ENCODE measurements at regions not wholly inside any gene's neighbourhood (a gene's known extent, or its start where the extent isn't known, plus 50 kb on each side); places are given as distances from the start of the nearest gene placed in this dataset.

- CTCF ChIA-PET: interaction anchor here (0.7 kb wide), 1 partner anchor 1082 kb away, joined by 3 read pairs; no protein-coding TSS in a partner anchor
- Histone ChIP-seq H3K36me3 (ENCODE audit: control insufficient read depth in 2 of 2, insufficient read depth in 1 of 2, low read length in 2 of 2) (no peaks in the 10 kb centered on the region), H3K4me3 (ENCODE audit: low read depth, low read length) (no peak overlapping the region), H3K4me1 (ENCODE audit: control insufficient read depth, insufficient read depth, low read length) (no peaks in the 10 kb centered on the region), H3K27ac (ENCODE audit: extremely low read depth, low read depth, low read length) (no peak overlapping the region), H3K9me3 (ENCODE audit: control insufficient read depth, insufficient read depth, low read depth, low read length) (no peaks in the 10 kb centered on the region)
- POLR2A ChIA-PET: no interaction called here
- TF ChIP-seq, protein P1, sequence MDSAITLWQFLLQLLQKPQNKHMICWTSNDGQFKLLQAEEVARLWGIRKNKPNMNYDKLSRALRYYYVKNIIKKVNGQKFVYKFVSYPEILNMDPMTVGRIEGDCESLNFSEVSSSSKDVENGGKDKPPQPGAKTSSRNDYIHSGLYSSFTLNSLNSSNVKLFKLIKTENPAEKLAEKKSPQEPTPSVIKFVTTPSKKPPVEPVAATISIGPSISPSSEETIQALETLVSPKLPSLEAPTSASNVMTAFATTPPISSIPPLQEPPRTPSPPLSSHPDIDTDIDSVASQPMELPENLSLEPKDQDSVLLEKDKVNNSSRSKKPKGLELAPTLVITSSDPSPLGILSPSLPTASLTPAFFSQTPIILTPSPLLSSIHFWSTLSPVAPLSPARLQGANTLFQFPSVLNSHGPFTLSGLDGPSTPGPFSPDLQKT (IDR thresholded peaks at IDR 0.05; ENCODE audit: borderline replicate concordance, low read depth, low read length): no peak
- no peak for TF ChIP-seq ZNF571 (tag by site-specific recombination; IDR thresholded peaks at IDR 0.05)
- no peak for TF ChIP-seq PRDM10 (tag by site-specific recombination; IDR thresholded peaks at IDR 0.05)
Observed at GRCh38 chr12:76246611-76247010, 101.6 kb downstream of the BBS10 start.

DNA sequence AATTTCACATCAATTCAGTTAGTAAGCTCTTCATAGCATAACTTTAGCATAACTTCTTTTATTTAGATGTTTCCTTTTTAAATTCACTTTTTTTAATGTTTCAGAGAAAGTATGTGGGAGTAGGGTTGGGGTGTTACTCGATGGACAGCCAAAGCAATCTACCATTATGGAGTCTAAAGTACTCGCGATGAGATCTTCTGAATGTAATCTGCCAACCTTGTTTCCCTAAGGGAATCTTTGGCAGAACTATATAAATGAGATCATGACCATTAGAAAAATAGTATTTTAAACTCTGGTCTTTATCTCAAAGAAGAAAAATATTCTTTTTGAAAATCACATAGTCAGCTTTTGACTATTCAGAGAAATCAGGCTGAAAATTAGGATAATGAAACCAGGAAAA is 103.9 kb downstream of the BBS10 start:
- POLR2A ChIA-PET: no interaction called here
- H3K9me3 ChIP-seq (ENCODE audit: control insufficient read depth, insufficient read depth, low read depth, low read length): no peaks in the 10 kb centered on the region
- CTCF ChIA-PET: no interaction called here
- H3K4me1 ChIP-seq (ENCODE audit: control insufficient read depth, insufficient read depth, low read length): no peaks in the 10 kb centered on the region
- H3K4me3 ChIP-seq (ENCODE audit: low read depth, low read length): no peak overlapping the region
- H3K27ac ChIP-seq (ENCODE audit: extremely low read depth, low read depth, low read length): no peak overlapping the region
- H3K36me3 ChIP-seq (ENCODE audit: control insufficient read depth in 2 of 2, insufficient read depth in 1 of 2, low read length in 2 of 2): no peaks in the 10 kb centered on the region
- no peak for TF ChIP-seq ZNF223 (tag by site-specific recombination; IDR thresholded peaks at IDR 0.05)
- no peak for TF ChIP-seq ZBTB1 (tag by site-specific recombination; IDR thresholded peaks at IDR 0.05)
- TF ChIP-seq TRIM28 (IDR thresholded peaks at IDR 0.05; ENCODE audit: borderline replicate concordance, low read length): no peak
- TF ChIP-seq KLF8 (tag by site-specific recombination; IDR thresholded peaks at IDR 0.05): no peak
- no peak for TF ChIP-seq ZBTB21 (tag by site-specific recombination; IDR thresholded peaks at IDR 0.05)

DNA sequence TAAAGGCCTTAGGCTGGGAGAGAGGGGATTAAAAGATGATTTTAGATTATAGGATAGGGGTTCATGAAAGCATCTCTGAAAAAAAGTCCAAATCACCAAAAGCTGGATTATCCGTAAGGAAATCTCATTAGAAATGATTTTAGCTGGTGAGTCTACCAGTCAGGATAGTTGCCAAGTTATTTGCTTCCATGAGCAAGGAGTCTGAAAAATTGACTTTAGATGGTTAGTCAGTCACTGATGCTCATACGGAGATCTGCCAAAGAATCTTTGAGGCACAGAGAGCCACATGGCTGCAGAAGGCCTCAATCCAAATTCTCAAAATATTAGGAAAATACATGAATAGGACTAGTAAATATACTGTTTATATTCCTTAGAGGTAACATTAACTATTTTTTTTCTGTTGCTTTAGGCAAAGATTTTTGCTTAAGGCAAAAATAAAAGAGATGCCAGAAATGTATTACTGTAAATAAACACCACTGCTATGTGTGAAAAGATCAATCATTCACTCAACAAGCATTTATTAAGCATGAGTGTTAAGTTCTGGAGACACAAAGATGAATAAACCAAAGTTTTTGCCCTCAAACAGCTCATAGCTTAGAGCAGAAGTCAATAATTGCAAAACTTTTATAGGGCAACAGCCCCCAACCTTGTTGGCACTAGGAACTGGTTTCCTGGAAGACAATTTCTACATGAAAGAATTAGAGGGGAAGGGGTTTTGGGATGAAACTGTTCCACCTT is 105.2 kb downstream of the BBS10 start:
- TF ChIP-seq ZBTB20 (tag by site-specific recombination; IDR thresholded peaks at IDR 0.05) (no peak), ZNF174 (tag by site-specific recombination; IDR thresholded peaks at IDR 0.05) (no peak), ZNF76 (tag by site-specific recombination; IDR thresholded peaks at IDR 0.05; ENCODE audit: borderline replicate concordance, low read depth) (no peak), ZNF16 (tag by site-specific recombination; IDR thresholded peaks at IDR 0.05; ENCODE audit: low read depth) (no peak)
- TF ChIP-seq, protein P2, sequence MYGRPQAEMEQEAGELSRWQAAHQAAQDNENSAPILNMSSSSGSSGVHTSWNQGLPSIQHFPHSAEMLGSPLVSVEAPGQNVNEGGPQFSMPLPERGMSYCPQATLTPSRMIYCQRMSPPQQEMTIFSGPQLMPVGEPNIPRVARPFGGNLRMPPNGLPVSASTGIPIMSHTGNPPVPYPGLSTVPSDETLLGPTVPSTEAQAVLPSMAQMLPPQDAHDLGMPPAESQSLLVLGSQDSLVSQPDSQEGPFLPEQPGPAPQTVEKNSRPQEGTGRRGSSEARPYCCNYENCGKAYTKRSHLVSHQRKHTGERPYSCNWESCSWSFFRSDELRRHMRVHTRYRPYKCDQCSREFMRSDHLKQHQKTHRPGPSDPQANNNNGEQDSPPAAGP (tag by site-specific recombination; IDR thresholded peaks at IDR 0.05): no peak
- Histone ChIP-seq H3K4me3 (ENCODE audit: low read depth, low read length) (no peak overlapping the region), H3K27ac (ENCODE audit: extremely low read depth, low read depth, low read length) (no peak overlapping the region), H3K4me1 (ENCODE audit: control insufficient read depth, insufficient read depth, low read length) (no peaks in the 10 kb centered on the region), H3K9me3 (ENCODE audit: control insufficient read depth, insufficient read depth, low read depth, low read length) (no peaks in the 10 kb centered on the region), H3K36me3 (ENCODE audit: control insufficient read depth in 2 of 2, insufficient read depth in 1 of 2, low read length in 2 of 2) (no peaks in the 10 kb centered on the region)
- ChIA-PET POLR2A (no interaction called here), CTCF (interaction anchor here (0.6 to 0.9 kb wide), 2 partner anchors 14 to 102 kb away, joined by 3 read pairs; no protein-coding TSS in a partner anchor)

Data from HEK293 (cell line).